Smooth muscle cell (in vitro differentiated cells): ENCODE measurements at regions not wholly inside any gene's neighbourhood (a gene's known extent, or its start where the extent isn't known, plus 50 kb on each side); places are given as distances from the start of the nearest gene placed in this dataset.

Experiments used
- DNase-seq: peaks from one replicate; lab custom pipeline; 2025; ENCODE audit not compliant: unreplicated experiment; lab: John Stamatoyannopoulos, UW
- H2AFZ ChIP-seq: fragments of 200-600 bp; sonication (generic); 2 replicates; pipeline ENCODE4 v1.6.0; 2016; ENCODE audit warnings: antibody characterized with exemption, low read depth, mild to moderate bottlenecking
- H3F3A ChIP-seq: fragments of 200-600 bp; sonication (generic); 2 replicates; pipeline ENCODE4 v1.6.0; 2017; ENCODE audit warnings: antibody characterized with exemption, low read depth
- H3K27ac ChIP-seq: fragments of 200-600 bp; sonication (generic); 2 replicates; pipeline ENCODE4 v1.5.1; 2016; ENCODE audit warnings: low read depth, mild to moderate bottlenecking
- H3K27me3 ChIP-seq: fragments of 200-600 bp; sonication (generic); 2 replicates; pipeline ENCODE4 v1.6.1; 2016; ENCODE audit warnings: low read depth, mild to moderate bottlenecking
- H3K36me3 ChIP-seq: fragments of 200-600 bp; sonication (generic); 2 replicates; pipeline ENCODE4 v1.5.1; 2016; ENCODE audit warnings: low read depth
- H3K4me1 ChIP-seq: fragments of 200-600 bp; sonication (generic); 2 replicates; pipeline ENCODE4 v1.5.1; 2016; ENCODE audit warnings: low read depth
- H3K4me2 ChIP-seq: fragments of 200-600 bp; sonication (generic); 2 replicates; pipeline ENCODE4 v1.6.0; 2016; ENCODE audit warnings: mild to moderate bottlenecking
- H3K4me3 ChIP-seq: fragments of 200-600 bp; sonication (generic); 2 replicates; pipeline ENCODE4 v1.5.1; 2016; ENCODE audit warnings: mild to moderate bottlenecking
- H3K79me2 ChIP-seq: fragments of 200-600 bp; sonication (generic); 2 replicates; pipeline ENCODE4 v1.6.0; 2016; ENCODE audit warnings: low read depth, mild to moderate bottlenecking
- H3K9ac ChIP-seq: fragments of 200-600 bp; sonication (generic); 2 replicates; pipeline ENCODE4 v1.6.0; 2016; ENCODE audit warnings: low read depth
- H3K9me3 ChIP-seq: fragments of 200-600 bp; sonication (generic); replicated peaks from 2 replicates; pipeline ENCODE4 v1.5.1; 2016; ENCODE audit warnings: low read depth
- H4K20me1 ChIP-seq: fragments of 200-600 bp; sonication (generic); 2 replicates; pipeline ENCODE4 v1.6.0; 2016; ENCODE audit warnings: low read depth
- CTCF ChIP-seq: fragments of 200-600 bp; sonication (generic); IDR thresholded peaks from 2 replicates; pipeline ENCODE4 v1.5.1; 2017; ENCODE audit warnings: borderline replicate concordance, mild to moderate bottlenecking, antibody characterized with exemption; ENCODE audit not compliant: insufficient read depth, poor library complexity, severe bottlenecking
- WGBS: methylation state at CpG from one replicate; pipeline ENCODE4 v1.1.7; 2016; ENCODE audit warnings: low lambda C conversion rate; 5-methylcytosine and 5-hydroxymethylcytosine counted together

- no peaks in the 10 kb centered on the region for H3K4me1 ChIP-seq
- no peak overlapping the region for H2AFZ ChIP-seq
- no peak overlapping the region for H3K9ac ChIP-seq
- H3K4me3 ChIP-seq, result no peak overlapping the region
- no peaks in the 10 kb centered on the region for H3F3A ChIP-seq
- H3K27ac ChIP-seq, result no peak overlapping the region
- H4K20me1 ChIP-seq, result no peaks in the 10 kb centered on the region
- 83% methylated on average over 4 of the region's 4 CpGs for WGBS
- no peaks in the 10 kb centered on the region for H3K9me3 ChIP-seq
- H3K79me2 ChIP-seq, result no peaks in the 10 kb centered on the region
- H3K36me3 ChIP-seq, result no peaks in the 10 kb centered on the region
- no peak for DNase-seq
- H3K4me2 ChIP-seq, result no peak overlapping the region
- no peaks in the 10 kb centered on the region for H3K27me3 ChIP-seq
- TF ChIP-seq CTCF, result no peak
Measured at GRCh38 chr12:25853316-25854095, 105.0 kb upstream of the RASSF8 start.

GRCh38 chr12:25854991-25855390 lies 103.5 kb upstream of the RASSF8 start:
- Histone ChIP-seq H3K4me3 (no peak overlapping the region), H3K27me3 (no peaks in the 10 kb centered on the region), H3F3A (no peaks in the 10 kb centered on the region), H3K79me2 (no peaks in the 10 kb centered on the region), H3K9me3 (no peaks in the 10 kb centered on the region), H3K4me2 (no peak overlapping the region), H3K4me1 (no peaks in the 10 kb centered on the region), H3K36me3 (no peaks in the 10 kb centered on the region), H2AFZ (no peak overlapping the region), H3K9ac (no peak overlapping the region), H3K27ac (no peak overlapping the region), H4K20me1 (no peaks in the 10 kb centered on the region)
- 87% methylated on average over 7 of the region's 7 CpGs for WGBS
- DNase-seq, result no peak
- TF ChIP-seq CTCF, result no peak

- H3K9me3 ChIP-seq, result no peaks in the 10 kb centered on the region
- no peaks in the 10 kb centered on the region for H3K79me2 ChIP-seq
- H4K20me1 ChIP-seq, result no peaks in the 10 kb centered on the region
- H3F3A ChIP-seq, result no peaks in the 10 kb centered on the region
- H2AFZ ChIP-seq, result no peak overlapping the region
- no peak for DNase-seq
- WGBS, result 91% methylated on average over 3 of the region's 3 CpGs
- H3K36me3 ChIP-seq, result no peaks in the 10 kb centered on the region
- H3K4me2 ChIP-seq, result no peak overlapping the region
- no peaks in the 10 kb centered on the region for H3K27me3 ChIP-seq
- no peak for TF ChIP-seq CTCF
- no peaks in the 10 kb centered on the region for H3K4me1 ChIP-seq
- H3K9ac ChIP-seq, result no peak overlapping the region
- H3K27ac ChIP-seq, result no peak overlapping the region
- H3K4me3 ChIP-seq, result no peak overlapping the region
Measured at GRCh38 chr12:25855716-25856115, 102.8 kb upstream of the RASSF8 start.

GRCh38 chr12:25859976-25860375 lies 98.5 kb upstream of the RASSF8 start:
- 77% methylated on average over 7 of the region's 7 CpGs for WGBS
- no peaks in the 10 kb centered on the region for H3K4me1 ChIP-seq

More at GRCh38 chr12:25859976-25860375, 98.5 kb upstream of the RASSF8 start:
- DNase-seq, result no peak
- Histone ChIP-seq H3K9me3 (no peaks in the 10 kb centered on the region), H3K9ac (no peak overlapping the region), H3K36me3 (no peaks in the 10 kb centered on the region), H3K27me3 (no peaks in the 10 kb centered on the region), H4K20me1 (no peaks in the 10 kb centered on the region), H3K4me3 (no peak overlapping the region), H3F3A (peaks cover 5% of the 10 kb centered on the region), H3K79me2 (no peaks in the 10 kb centered on the region), H3K4me2 (peak overlapping the region; percentile 4), H3K27ac (peak overlapping the region; percentile 28), H2AFZ (no peak overlapping the region)
- TF ChIP-seq CTCF, result no peak
